HG02870 (cell line): ENCODE measurements at regions not wholly inside any gene's neighbourhood (a gene's known extent, or its start where the extent isn't known, plus 50 kb on each side); places are given as distances from the start of the nearest gene placed in this dataset.
"Not testable (repeated sequence)": the region's sequence is repeated elsewhere in the genome, so short reads cannot be mapped to it uniquely, and the experiment has no call there.

Source experiments
- ATAC-seq: cut with Tn5 transposase; IDR thresholded peaks from one replicate; pipeline ENCODE4 v1.9.1; 2021; ENCODE audit warnings: mild to moderate bottlenecking, moderate library complexity; ENCODE audit not compliant: unreplicated experiment

- ATAC-seq = not testable (repeated sequence)
Measured at GRCh38 chr21:6483645-6484044, 4037.7 kb upstream of the TPTE start.

- ATAC-seq = not testable (repeated sequence)
Measured at GRCh38 chr21:6486821-6487220, 4034.6 kb upstream of the TPTE start.

- not testable (repeated sequence) for ATAC-seq
Measured at GRCh38 chr21:6492691-6493090, 4028.7 kb upstream of the TPTE start.

GRCh38 chr21:6493957-6494356 lies 4027.4 kb upstream of the TPTE start:
- not testable (repeated sequence) for ATAC-seq

GRCh38 chr21:6496356-6496755 lies 4025.0 kb upstream of the TPTE start:
- not testable (repeated sequence) for ATAC-seq

GRCh38 chr21:6498716-6499115 lies 4022.7 kb upstream of the TPTE start:
- peak; percentile 16 for ATAC-seq

GRCh38 chr21:6499128-6499826 lies 4022.1 kb upstream of the TPTE start:
- peak; percentile 56 for ATAC-seq

GRCh38 chr21:6499866-6500265 lies 4021.5 kb upstream of the TPTE start:
- not testable (repeated sequence) for ATAC-seq

GRCh38 chr21:6500681-6501080 lies 4020.7 kb upstream of the TPTE start:
- not testable (repeated sequence) for ATAC-seq

- not testable (repeated sequence) for ATAC-seq
Measured at GRCh38 chr21:6506167-6506894, 4015.1 kb upstream of the TPTE start.

GRCh38 chr21:6507632-6508031 lies 4013.8 kb upstream of the TPTE start:
- ATAC-seq = not testable (repeated sequence)

- not testable (repeated sequence) for ATAC-seq
Measured at GRCh38 chr21:6521777-6522176, 3999.6 kb upstream of the TPTE start.

GRCh38 chr21:6526213-6526612 lies 3995.2 kb upstream of the TPTE start:
- not testable (repeated sequence) for ATAC-seq

- ATAC-seq = not testable (repeated sequence)
Measured at GRCh38 chr21:6530655-6531054, 3990.7 kb upstream of the TPTE start.

GRCh38 chr21:6533261-6533660 lies 3988.1 kb upstream of the TPTE start:
- ATAC-seq = not testable (repeated sequence)

- not testable (repeated sequence) for ATAC-seq
Measured at GRCh38 chr21:6538320-6538719, 3983.1 kb upstream of the TPTE start.

- ATAC-seq = not testable (repeated sequence)
Measured at GRCh38 chr21:6539688-6540087, 3981.7 kb upstream of the TPTE start.

GRCh38 chr21:6541036-6541435 lies 3980.3 kb upstream of the TPTE start:
- not testable (repeated sequence) for ATAC-seq

- ATAC-seq = not testable (repeated sequence)
Measured at GRCh38 chr21:6545288-6545687, 3976.1 kb upstream of the TPTE start.

GRCh38 chr21:6551045-6551444 lies 3970.3 kb upstream of the TPTE start:
- not testable (repeated sequence) for ATAC-seq

- ATAC-seq = peak; percentile 45
Measured at GRCh38 chr21:6553505-6554376, 3967.6 kb upstream of the TPTE start.
